K562 (cell line): ENCODE measurements at regions not wholly inside any gene's neighbourhood (a gene's known extent, or its start where the extent isn't known, plus 50 kb on each side); places are given as distances from the start of the nearest gene placed in this dataset.

Experiments used
- ATAC-seq: fragments of 200-7000 bp; cut with Tn5 transposase; 3 replicates; pipeline ENCODE4 v1.9.1; 2020; ENCODE audit warnings: moderate library complexity
- BruUV-seq: library from RNA; stranded (reverse); fragments of 400-500 nt; replicated peaks from 2 replicates; lab custom pipeline; 2021; lab: Mats Ljungman, UMichigan
- CTCF ChIA-PET: fragments of 300-600 bp; formaldehyde crosslinking; extraction: SDS; loops from one replicate; lab custom pipeline; 2021; ENCODE audit warnings: low intra/inter-chr PET ratio; lab: Yijun Ruan, JAX
- POLR2A ChIA-PET: fragments of 300-600, 350-650 bp; sonication (Branson Sonifier 250); formaldehyde crosslinking; extraction: SDS; loops from one replicate; lab custom pipeline; 2021; ENCODE audit warnings: antibody characterized with exemption, inconsistent platforms; lab: Yijun Ruan, JAX
- DNase-seq, 4 experiments: peaks; one replicate each; pipeline versions ENCODE4 v3.0.0 to v3.0.0-alpha.2; 2011 to 2018; ENCODE audit warnings: low spot score in 3 of 4, mixed read lengths in 3 of 4; ENCODE audit errors: extremely low read depth in 1 of 4
- FAIRE-seq: peaks from 2 replicates; lab custom pipeline; 2011; peaks lifted over from hg19 to GRCh38; lab: Jason Lieb, UNC
- H2AFZ ChIP-seq: 2 replicates; pipeline ENCODE4 v1.6.0; 2011; ENCODE audit warnings: low read depth, low read length, control low read depth, inconsistent platforms
- H3K27ac ChIP-seq: fragments of 200-600 bp; 3 replicates; pipeline ENCODE4 v1.8.0; 2011; ENCODE audit warnings: low read depth, mild to moderate bottlenecking, control low read depth, inconsistent platforms, low read length, moderate library complexity, mixed read lengths; ENCODE audit errors: extremely low read depth
- H3K27me3 ChIP-seq, 2 experiments: fragments of 300-600 bp in 1 of 2; 2 replicates in 1 of 2; 3 replicates in 1 of 2; pipeline versions ENCODE4 v1.6.0 to v1.8.0; 2011; ENCODE audit warnings: inconsistent platforms in 2 of 2, low read length in 2 of 2, mild to moderate bottlenecking in 1 of 2, mixed read lengths in 1 of 2, moderate library complexity in 1 of 2; ENCODE audit not compliant: control insufficient read depth in 2 of 2, insufficient read depth in 2 of 2
- H3K36me3 ChIP-seq: fragments of 300-600 bp; 3 replicates; pipeline ENCODE4 v1.8.0; 2011; ENCODE audit warnings: mild to moderate bottlenecking, low read length, inconsistent platforms; ENCODE audit not compliant: control insufficient read depth, insufficient read depth
- H3K4me1 ChIP-seq, 2 experiments: fragments of 200-600 bp in 1 of 2; replicated peaks in 1 of 2; 2 replicates in 1 of 2; 3 replicates in 1 of 2; pipeline versions ENCODE4 v1.5.1 to v1.8.0; 2011; ENCODE audit warnings: inconsistent platforms in 2 of 2, low read length in 2 of 2, mild to moderate bottlenecking in 1 of 2, mixed read lengths in 1 of 2, moderate library complexity in 1 of 2; ENCODE audit not compliant: control insufficient read depth in 2 of 2, insufficient read depth in 2 of 2
- H3K4me2 ChIP-seq: 2 replicates; pipeline ENCODE4 v1.6.1; 2011; ENCODE audit warnings: low read length, control low read depth, inconsistent platforms, mixed read lengths; ENCODE audit not compliant: insufficient read depth
- H3K4me3 ChIP-seq: fragments of 200-600 bp; sonication (generic), shearing (Covaris generic); 2 replicates; pipeline ENCODE4 v1.5.1; 2016; ENCODE audit warnings: control low read depth, inconsistent platforms
- H3K79me2 ChIP-seq: fragments of 200-600 bp; 3 replicates; pipeline ENCODE4 v1.8.0; 2011; ENCODE audit warnings: low read length, inconsistent platforms; ENCODE audit not compliant: control insufficient read depth, insufficient read depth
- H3K9ac ChIP-seq, 2 experiments: 2 replicates each; pipeline versions ENCODE4 v1.6.0 to v1.6.1; 2011; ENCODE audit warnings: low read depth in 2 of 2, low read length in 2 of 2, control low read depth in 1 of 2, inconsistent platforms in 1 of 2, mild to moderate bottlenecking in 1 of 2, mixed read lengths in 1 of 2; ENCODE audit not compliant: insufficient read depth in 1 of 2
- H3K9me1 ChIP-seq: one replicate; pipeline ENCODE4 v1.6.0; 2011; ENCODE audit warnings: inconsistent platforms, mild to moderate bottlenecking, low read length, moderate library complexity; ENCODE audit not compliant: control insufficient read depth, insufficient read depth
- H3K9me3 ChIP-seq: replicated peaks from 2 replicates; pipeline ENCODE4 v1.5.1; 2011; ENCODE audit warnings: low read depth, low read length, inconsistent platforms; ENCODE audit not compliant: control insufficient read depth, insufficient read depth
- H4K20me1 ChIP-seq: replicated peaks from 2 replicates; pipeline ENCODE4 v1.6.1; 2011; ENCODE audit warnings: low read length, inconsistent platforms, mixed read lengths; ENCODE audit not compliant: control insufficient read depth, insufficient read depth
- CAMTA2 ChIP-seq: fragments of 250-450 bp; sonication (Bioruptor Pico); conservative IDR thresholded peaks from 2 replicates; pipeline ENCODE4 v1.5.1; 2022
- CHD1 ChIP-seq: fragments of 200-600 bp; sonication (generic); IDR thresholded peaks from one replicate; pipeline ENCODE4 v1.6.1; 2012; ENCODE audit warnings: mild to moderate bottlenecking, moderate library complexity, low read length, inconsistent platforms
- E2F6 ChIP-seq, 2 experiments: IDR thresholded peaks; 2 replicates each; pipeline ENCODE4 v1.6.1; 2011; ENCODE audit warnings: borderline replicate concordance in 1 of 2, control low read depth in 1 of 2, low read depth in 1 of 2, low read length in 1 of 2, mild to moderate bottlenecking in 1 of 2, mixed read lengths in 1 of 2, moderate library complexity in 1 of 2; ENCODE audit not compliant: insufficient read depth in 1 of 2, insufficient read length in 1 of 2, poor library complexity in 1 of 2, severe bottlenecking in 1 of 2; ENCODE audit errors: extremely low read depth in 1 of 2
- IFI16 ChIP-seq: fragments of 250-450 bp; sonication (Bioruptor Pico); IDR thresholded peaks from 2 replicates; pipeline ENCODE4 v2.1.2; 2022; ENCODE audit warnings: mild to moderate bottlenecking, inconsistent platforms
- JUN ChIP-seq, 2 experiments: sonication (generic) in 1 of 2; formaldehyde crosslinking in 1 of 2; IDR thresholded peaks; 2 replicates each; pipeline versions ENCODE4 v1.6.1 to v1.8.0; 2012 to 2022; ENCODE audit warnings: borderline replicate concordance in 2 of 2, mild to moderate bottlenecking in 2 of 2, improper control_type of control experiment in 1 of 2, low read depth in 1 of 2, low read length in 1 of 2, missing genetic modification reagents in 1 of 2
- MEF2A ChIP-seq: IDR thresholded peaks from 2 replicates; pipeline ENCODE4 v1.6.1; 2011; ENCODE audit warnings: low read depth, mild to moderate bottlenecking, low read length, moderate library complexity; ENCODE audit not compliant: control insufficient read depth
- MXI1 ChIP-seq: IDR thresholded peaks from 2 replicates; pipeline ENCODE4 v1.6.1; 2011; ENCODE audit warnings: low read depth, mild to moderate bottlenecking, improper control_type of control experiment, low read length
- PHF21A ChIP-seq: fragments of 450-650 bp; IDR thresholded peaks from 2 replicates; pipeline ENCODE4 v1.6.1; 2017; ENCODE audit warnings: low read depth, borderline replicate concordance
- POLR2H ChIP-seq: IDR thresholded peaks from 2 replicates; pipeline ENCODE4 v1.6.1; 2016; ENCODE audit warnings: missing genetic modification characterization, low read depth, mild to moderate bottlenecking, control low read depth, missing compliant biosample characterization, moderate library complexity
- RCOR1 ChIP-seq, 2 experiments: IDR thresholded peaks; 2 replicates each; pipeline ENCODE4 v1.6.1; 2012; ENCODE audit warnings: low read depth in 2 of 2, low read length in 2 of 2, borderline replicate concordance in 1 of 2, improper control_type of control experiment in 1 of 2
- STAT5A ChIP-seq: IDR thresholded peaks from 2 replicates; pipeline ENCODE4 v1.6.1; 2012; ENCODE audit warnings: low read length, inconsistent platforms, borderline replicate concordance
- TFAP4 ChIP-seq: sonication (generic); formaldehyde crosslinking; IDR thresholded peaks from 2 replicates; pipeline ENCODE4 v1.8.0; 2022; ENCODE audit warnings: missing genetic modification reagents, mild to moderate bottlenecking, moderate library complexity, borderline replicate concordance
- THAP7 ChIP-seq: fragments of 250-450 bp; sonication (Bioruptor Pico); IDR thresholded peaks from 2 replicates; pipeline ENCODE4 v1.5.0; 2021
- XRCC3 ChIP-seq: fragments of 450-650 bp; IDR thresholded peaks from 2 replicates; pipeline ENCODE4 v1.6.1; 2017; ENCODE audit warnings: mild to moderate bottlenecking, moderate library complexity
- ZNF41 ChIP-seq: fragments of 250-450 bp; sonication (Bioruptor Pico); conservative IDR thresholded peaks from 2 replicates; pipeline ENCODE4 v1.4.0; 2020; ENCODE audit warnings: mild to moderate bottlenecking
- ZNF778 ChIP-seq: fragments of 450-650 bp; formaldehyde crosslinking; IDR thresholded peaks from 2 replicates; pipeline ENCODE4 v1.4.0; 2020; ENCODE audit warnings: mild to moderate bottlenecking, moderate library complexity
- in situ Hi-C: fragments of 300-500 bp; cut with MboI; formaldehyde crosslinking; loops from 4 replicates; pipeline ENCODE4 v1.15.0; 2018; ENCODE audit warnings: inconsistent platforms, mixed read lengths
- intact Hi-C: fragments of 100-400 bp; cut with micrococcal nuclease; formaldehyde crosslinking; loops from 2 replicates; pipeline ENCODE4 v1.14.2; 2022

GRCh38 chr9:11206925-11207324 lies 594.1 kb upstream of the PTPRD start:
- Histone ChIP-seq H3K4me2 (no peak overlapping the region), H3K4me1 (no peaks in the 10 kb centered on the region), H3K4me3 (no peak overlapping the region), H3K9me1 (no peaks in the 10 kb centered on the region), H2AFZ (no peak overlapping the region), H3K9ac (no peak overlapping the region), H3K36me3 (no peaks in the 10 kb centered on the region), H3K9me3 (no peaks in the 10 kb centered on the region), H3K27ac (no peak overlapping the region), H3K27me3 (no peaks in the 10 kb centered on the region), H3K79me2 (no peaks in the 10 kb centered on the region), H4K20me1 (no peaks in the 10 kb centered on the region)
- POLR2A ChIA-PET, result no interaction called here
- no TSS peak for BruUV-seq
- DNase-seq (no peak), ATAC-seq (no peak), FAIRE-seq (no peak)
- intact Hi-C loops (no loop called here), in situ Hi-C loops (no loop called here)
- CTCF ChIA-PET, result no interaction called here
- TF ChIP-seq ZNF41 (CRISPR knock-in tag), result no peak
- no peak for TF ChIP-seq THAP7 (CRISPR knock-in tag)
- no peak for TF ChIP-seq MEF2A
- no peak for TF ChIP-seq CHD1
- TF ChIP-seq CAMTA2 (CRISPR knock-in tag), result no peak
- no peak for TF ChIP-seq IFI16 (CRISPR knock-in tag)
- no peak for TF ChIP-seq XRCC3
- no peak for TF ChIP-seq STAT5A
- no peak for TF ChIP-seq POLR2H (tag)
- TF ChIP-seq TFAP4 (CRISPR knock-in tag), result no peak
- TF ChIP-seq JUN (IDR thresholded peaks at IDR 0.05; ENCODE audit: borderline replicate concordance, low read depth, low read length), result no peak
- no peak for TF ChIP-seq JUN (CRISPR knock-in tag; IDR thresholded peaks at IDR 0.05; ENCODE audit: borderline replicate concordance)
- TF ChIP-seq MXI1, result no peak
- TF ChIP-seq PHF21A, result no peak
- no peak for TF ChIP-seq RCOR1 (IDR thresholded peaks at IDR 0.05; ENCODE audit: borderline replicate concordance in 1 of 2, low read depth in 2 of 2, low read length in 2 of 2)
- TF ChIP-seq ZNF778 (CRISPR knock-in tag), result no peak
- no peak for TF ChIP-seq E2F6 (IDR thresholded peaks at IDR 0.05; ENCODE audit: borderline replicate concordance in 1 of 2, extremely low read depth in 1 of 2, insufficient read depth in 1 of 2, insufficient read length in 1 of 2, low read depth in 1 of 2, low read length in 1 of 2, poor library complexity in 1 of 2, severe bottlenecking in 1 of 2)
